ENCODE measurements at regions not wholly inside any gene's neighbourhood (a gene's known extent, or its start where the extent isn't known, plus 50 kb on each side); places are given as distances from the start of the nearest gene placed in this dataset.

DNA sequence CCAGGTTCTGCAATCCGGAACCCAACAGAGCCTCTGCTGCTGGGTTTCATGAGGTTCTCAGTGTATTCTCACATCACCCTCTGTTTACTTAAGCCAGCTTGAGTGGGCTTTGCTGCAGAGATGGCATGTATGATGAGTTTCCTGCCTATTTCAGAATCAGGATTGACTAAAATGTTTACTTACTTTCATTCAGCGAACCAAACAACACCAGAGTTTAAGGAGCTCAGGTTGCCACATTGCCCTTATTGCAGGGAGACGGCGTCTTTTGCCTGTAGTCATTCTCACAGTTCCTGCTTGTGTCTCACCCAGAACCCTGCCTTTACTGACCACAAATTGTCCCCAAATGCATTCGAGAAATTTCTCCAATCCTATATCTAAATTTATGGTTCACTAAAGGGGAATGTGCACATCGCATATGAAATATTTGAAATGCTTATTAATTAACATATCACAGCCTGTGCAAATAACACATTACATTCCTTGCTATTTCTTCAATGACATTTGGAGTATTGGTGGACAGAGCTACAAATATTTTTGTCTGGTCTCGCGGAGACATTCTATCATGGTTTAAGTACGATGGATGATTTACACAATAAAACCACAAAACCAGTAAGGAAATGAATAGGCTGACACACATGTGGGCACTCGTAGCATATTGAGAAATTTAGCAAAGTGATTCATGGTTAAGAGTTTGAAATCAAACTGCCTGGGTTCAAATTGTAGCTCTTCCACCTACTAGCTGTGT is 377.2 kb upstream of the CFAP20DC start:
- no peak for TF ChIP-seq CTCF (IDR thresholded peaks at IDR 0.05)
- TF ChIP-seq POLR2A (IDR thresholded peaks at IDR 0.05), result no peak

Measured in heart left ventricle (tissue), 13 donors.